KMS-11 (cell line): ENCODE measurements at regions not wholly inside any gene's neighbourhood (a gene's known extent, or its start where the extent isn't known, plus 50 kb on each side); places are given as distances from the start of the nearest gene placed in this dataset.

Experiments used
- H2AFZ ChIP-seq: fragments of 200-600 bp; sonication (generic); 2 replicates; pipeline ENCODE4 v1.6.1; 2016; ENCODE audit warnings: antibody characterized with exemption, mixed run types, low read depth
- H3K27ac ChIP-seq: fragments of 200-600 bp; sonication (generic); 2 replicates; pipeline ENCODE4 v1.6.1; 2016; ENCODE audit warnings: mild to moderate bottlenecking, mixed run types
- H3K27me3 ChIP-seq: fragments of 200-600 bp; sonication (generic); 2 replicates; pipeline ENCODE4 v1.6.1; 2017; ENCODE audit warnings: mild to moderate bottlenecking, low read depth, mixed run types, moderate library complexity; ENCODE audit not compliant: insufficient read depth
- H3K36me3 ChIP-seq: fragments of 200-600 bp; sonication (generic); 2 replicates; pipeline ENCODE4 v1.6.1; 2017; ENCODE audit warnings: mild to moderate bottlenecking, mixed run types; ENCODE audit not compliant: insufficient read depth
- H3K4me1 ChIP-seq: fragments of 200-600 bp; sonication (generic); 2 replicates; pipeline ENCODE4 v1.6.1; 2016; ENCODE audit warnings: mild to moderate bottlenecking, low read depth, mixed run types; ENCODE audit not compliant: poor library complexity, severe bottlenecking
- H3K4me2 ChIP-seq: fragments of 200-600 bp; sonication (generic); 2 replicates; pipeline ENCODE4 v1.7.0; 2016; ENCODE audit warnings: mild to moderate bottlenecking, mixed run types
- H3K4me3 ChIP-seq: fragments of 200-600 bp; sonication (generic); IDR thresholded peaks from 2 replicates; pipeline ENCODE4 v1.6.1; 2017; ENCODE audit warnings: low read depth, low read length, mixed read lengths; ENCODE audit not compliant: insufficient read depth
- H3K79me2 ChIP-seq: fragments of 200-600 bp; sonication (generic); 2 replicates; pipeline ENCODE4 v1.6.1; 2016; ENCODE audit warnings: low read depth, mixed run types; ENCODE audit not compliant: insufficient read depth
- H3K9ac ChIP-seq: fragments of 200-600 bp; sonication (generic); 2 replicates; pipeline ENCODE4 v1.6.1; 2016; ENCODE audit warnings: mild to moderate bottlenecking, mixed run types
- H4K20me1 ChIP-seq: fragments of 200-600 bp; sonication (generic); 2 replicates; pipeline ENCODE4 v1.6.1; 2016; ENCODE audit warnings: mild to moderate bottlenecking, mixed run types; ENCODE audit not compliant: insufficient read depth
- CTCF ChIP-seq: fragments of 200-600 bp; sonication (generic); conservative IDR thresholded peaks from 2 replicates; pipeline ENCODE4 v1.6.1; 2017; ENCODE audit warnings: low read depth, mild to moderate bottlenecking, antibody characterized with exemption, low read length, moderate library complexity, mixed read lengths

- Histone ChIP-seq H3K4me2 (no peak overlapping the region), H3K36me3 (no peaks in the 10 kb centered on the region), H2AFZ (no peak overlapping the region), H3K9ac (no peak overlapping the region), H3K4me1 (no peaks in the 10 kb centered on the region), H3K4me3 (no peak overlapping the region), H3K27me3 (no peaks in the 10 kb centered on the region), H3K79me2 (no peaks in the 10 kb centered on the region), H3K27ac (no peak overlapping the region), H4K20me1 (no peaks in the 10 kb centered on the region)
- no peak for TF ChIP-seq CTCF
Measured at GRCh38 chr12:97899956-97900355, 437.4 kb downstream of the RMST start.

- Histone ChIP-seq H3K4me3 (no peak overlapping the region), H3K4me1 (no peaks in the 10 kb centered on the region), H3K27ac (no peak overlapping the region)
Measured at GRCh38 chr12:97903356-97903755, 440.8 kb downstream of the RMST start.

GRCh38 chr12:97907504-97907903 is 444.9 kb downstream of the RMST start:
- Histone ChIP-seq H4K20me1 (no peaks in the 10 kb centered on the region), H2AFZ (no peak overlapping the region), H3K36me3 (no peaks in the 10 kb centered on the region), H3K27ac (no peak overlapping the region), H3K27me3 (no peaks in the 10 kb centered on the region), H3K4me3 (no peak overlapping the region), H3K4me2 (no peak overlapping the region), H3K9ac (no peak overlapping the region), H3K4me1 (no peaks in the 10 kb centered on the region), H3K79me2 (no peaks in the 10 kb centered on the region)
- TF ChIP-seq CTCF = no peak

More at GRCh38 chr12:97903356-97903755, 440.8 kb downstream of the RMST start:
- Histone ChIP-seq H3K4me2 (no peak overlapping the region), H2AFZ (no peak overlapping the region), H3K9ac (no peak overlapping the region), H4K20me1 (no peaks in the 10 kb centered on the region), H3K36me3 (no peaks in the 10 kb centered on the region), H3K79me2 (no peaks in the 10 kb centered on the region), H3K27me3 (no peaks in the 10 kb centered on the region)
- no peak for TF ChIP-seq CTCF

- Histone ChIP-seq H3K9ac (no peak overlapping the region), H3K4me1 (no peaks in the 10 kb centered on the region), H3K4me2 (no peak overlapping the region), H3K27ac (no peak overlapping the region), H3K79me2 (no peaks in the 10 kb centered on the region), H3K36me3 (no peaks in the 10 kb centered on the region), H4K20me1 (no peaks in the 10 kb centered on the region), H3K4me3 (no peak overlapping the region), H2AFZ (no peak overlapping the region), H3K27me3 (no peaks in the 10 kb centered on the region)
- TF ChIP-seq CTCF = no peak
Measured at GRCh38 chr12:97910559-97910958, 448.0 kb downstream of the RMST start.

- H3K36me3 ChIP-seq = no peaks in the 10 kb centered on the region
- H4K20me1 ChIP-seq = no peaks in the 10 kb centered on the region
- no peak overlapping the region for H3K27ac ChIP-seq
- no peaks in the 10 kb centered on the region for H3K4me1 ChIP-seq
- H2AFZ ChIP-seq = no peak overlapping the region
- no peak overlapping the region for H3K4me2 ChIP-seq
- no peaks in the 10 kb centered on the region for H3K79me2 ChIP-seq
- no peak overlapping the region for H3K4me3 ChIP-seq
- no peaks in the 10 kb centered on the region for H3K27me3 ChIP-seq
- H3K9ac ChIP-seq = no peak overlapping the region
- no peak for TF ChIP-seq CTCF
Measured at GRCh38 chr12:97912943-97913342, 450.3 kb downstream of the RMST start.
